Endothelial cell (in vitro differentiated cells): ENCODE measurements at regions not wholly inside any gene's neighbourhood (a gene's known extent, or its start where the extent isn't known, plus 50 kb on each side); places are given as distances from the start of the nearest gene placed in this dataset.
"Not testable (repeated sequence)": the region's sequence is repeated elsewhere in the genome, so short reads cannot be mapped to it uniquely, and the experiment has no call there.

Experiments used
- DNase-seq: peaks from one replicate; pipeline ENCODE4 v3.0.0; 2021; ENCODE audit warnings: low spot score
- H3K27ac Mint-ChIP-seq: one replicate; pipeline ENCODE4 v1.8.0; 2021; ENCODE audit warnings: mixed read lengths, inconsistent platforms; ENCODE audit not compliant: unreplicated experiment
- H3K27me3 Mint-ChIP-seq: one replicate; pipeline ENCODE4 v1.8.0; 2021; ENCODE audit warnings: mild to moderate bottlenecking, moderate library complexity, mixed read lengths, inconsistent platforms; ENCODE audit not compliant: unreplicated experiment
- H3K36me3 Mint-ChIP-seq: one replicate; pipeline ENCODE4 v1.8.0; 2021; ENCODE audit warnings: mild to moderate bottlenecking, low read depth, mixed read lengths, inconsistent platforms; ENCODE audit not compliant: unreplicated experiment
- H3K4me1 Mint-ChIP-seq: one replicate; pipeline ENCODE4 v1.8.0; 2021; ENCODE audit warnings: mild to moderate bottlenecking, mixed read lengths, inconsistent platforms; ENCODE audit not compliant: unreplicated experiment
- H3K4me3 Mint-ChIP-seq: one replicate; pipeline ENCODE4 v1.8.0; 2021; ENCODE audit warnings: mild to moderate bottlenecking, mixed read lengths, inconsistent platforms; ENCODE audit not compliant: unreplicated experiment
- H3K9me3 Mint-ChIP-seq: one replicate; pipeline ENCODE4 v1.8.0; 2021; ENCODE audit warnings: mixed read lengths, inconsistent platforms; ENCODE audit not compliant: unreplicated experiment
- CTCF ChIP-seq: fragments of 200-600 bp; sonication (generic); IDR thresholded peaks from one replicate; pipeline ENCODE4 v1.5.0; 2021; ENCODE audit warnings: antibody characterized with exemption; ENCODE audit not compliant: unreplicated experiment

GRCh38 chr9:80673496-80673895 is 1015.9 kb downstream of the TLE1 start:
- Mint-ChIP-seq H3K27me3 (no peaks in the 10 kb centered on the region), H3K4me1 (no peaks in the 10 kb centered on the region), H3K27ac (no peak overlapping the region), H3K36me3 (no peaks in the 10 kb centered on the region), H3K4me3 (no peak overlapping the region), H3K9me3 (no peaks in the 10 kb centered on the region)
- TF ChIP-seq CTCF = no peak
- no peak for DNase-seq

GRCh38 chr9:80665479-80665878 is 1023.9 kb downstream of the TLE1 start:
- TF ChIP-seq CTCF = no peak
- Mint-ChIP-seq H3K36me3 (no peaks in the 10 kb centered on the region), H3K9me3 (no peaks in the 10 kb centered on the region), H3K27me3 (no peaks in the 10 kb centered on the region), H3K27ac (no peak overlapping the region), H3K4me1 (no peaks in the 10 kb centered on the region), H3K4me3 (no peak overlapping the region)
- DNase-seq = no peak

GRCh38 chr9:80664327-80665210 is 1024.8 kb downstream of the TLE1 start:
- H3K9me3 Mint-ChIP-seq = no peaks in the 10 kb centered on the region
- H3K36me3 Mint-ChIP-seq = no peaks in the 10 kb centered on the region
- TF ChIP-seq CTCF = no peak
- no peak overlapping the region for H3K27ac Mint-ChIP-seq
- H3K4me1 Mint-ChIP-seq = no peaks in the 10 kb centered on the region
- no peak for DNase-seq
- H3K4me3 Mint-ChIP-seq = no peak overlapping the region
- no peaks in the 10 kb centered on the region for H3K27me3 Mint-ChIP-seq

GRCh38 chr9:80659751-80660150 is 1029.6 kb downstream of the TLE1 start:
- H3K9me3 Mint-ChIP-seq, DNase-seq, H3K27ac Mint-ChIP-seq, H3K36me3 Mint-ChIP-seq, H3K4me1 Mint-ChIP-seq, H3K4me3 Mint-ChIP-seq, H3K27me3 Mint-ChIP-seq: not testable (repeated sequence)

GRCh38 chr9:80651044-80651443 is 1038.3 kb downstream of the TLE1 start:
- Mint-ChIP-seq H3K36me3 (no peaks in the 10 kb centered on the region), H3K4me1 (no peaks in the 10 kb centered on the region), H3K4me3 (no peak overlapping the region), H3K27me3 (no peaks in the 10 kb centered on the region), H3K27ac (no peak overlapping the region), H3K9me3 (no peaks in the 10 kb centered on the region)
- TF ChIP-seq CTCF = no peak
- no peak for DNase-seq
